ENCODE measurements at regions not wholly inside any gene's neighbourhood (a gene's known extent, or its start where the extent isn't known, plus 50 kb on each side); places are given as distances from the start of the nearest gene placed in this dataset.

DNA sequence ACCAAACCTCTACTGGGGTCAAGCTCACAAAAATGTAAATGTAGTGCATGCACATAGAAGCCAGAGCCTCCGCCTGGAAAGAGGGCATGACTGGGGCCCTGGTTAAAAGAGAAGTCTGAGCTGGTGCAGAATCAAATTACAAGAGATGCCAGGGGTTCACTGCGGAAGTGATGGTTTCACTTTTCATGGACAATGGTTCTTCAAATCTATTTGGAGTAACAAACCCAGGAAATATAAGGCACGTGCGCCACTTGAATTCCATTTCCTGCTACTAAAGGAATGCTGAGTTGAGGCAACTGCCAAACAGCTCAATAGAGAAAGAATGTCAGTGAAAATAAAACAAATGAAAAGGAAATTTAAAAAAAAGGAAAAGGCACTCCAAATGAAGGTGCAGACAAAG, 79.8 kb downstream of the FUNDC1 start:
- Histone ChIP-seq H3K9me2 (no peaks in the 10 kb centered on the region), H3K4me1 (ENCODE audit: control insufficient read depth in 1 of 2, insufficient read depth in 2 of 2, low read depth in 1 of 2, low read length in 1 of 2) (peaks cover 0 to 10% of the 10 kb centered on the region in 2 experiments; a peak in 1 of 4 replicates), H3K79me2 (ENCODE audit: insufficient read depth) (no peaks in the 10 kb centered on the region), H3F3A (replicated peaks; ENCODE audit: insufficient read depth) (no peaks in the 10 kb centered on the region), H4K20me1 (ENCODE audit: insufficient read depth) (no peaks in the 10 kb centered on the region), H3K4me3 (ENCODE audit: low read depth in 2 of 2, low read length in 1 of 2) (no peak overlapping the region; a peak in 1 of 4 replicates), H2AFZ (ENCODE audit: low read depth) (no peak overlapping the region), H3K4me2 (no peak overlapping the region), H3K27ac (ENCODE audit: low read depth in 2 of 2, low read length in 1 of 2) (no peak overlapping the region), H3K27me3 (ENCODE audit: insufficient read depth) (peaks cover 2% of the 10 kb centered on the region; the same call in 1 of the 2 replicates), H3K9ac (no peak overlapping the region), H3K9me3 (no peaks in the 10 kb centered on the region), H3K36me3 (replicated peaks in 1 of 2; ENCODE audit: control insufficient read depth in 1 of 2, insufficient read depth in 2 of 2, low read length in 1 of 2) (no peaks in the 10 kb centered on the region)
- ChIA-PET POLR2A (no interaction called here), CTCF (no interaction called here)
- TF ChIP-seq SMC3 (IDR thresholded peaks at IDR 0.05; ENCODE audit: low read depth, low read length) (no peak), EP300 (IDR thresholded peaks at IDR 0.05; ENCODE audit: borderline replicate concordance in 1 of 2, low read depth in 1 of 2, low read length in 1 of 2) (no peak), FOSL2 (IDR thresholded peaks at IDR 0.05; ENCODE audit: borderline replicate concordance, low read depth) (no peak), GABPA (IDR thresholded peaks at IDR 0.05; ENCODE audit: low read depth) (no peak), FOXJ3 (CRISPR knock-in tag; IDR thresholded peaks at IDR 0.05) (no peak), RXRA (IDR thresholded peaks at IDR 0.05; ENCODE audit: borderline replicate concordance, low read depth) (no peak), MXI1 (IDR thresholded peaks at IDR 0.05; ENCODE audit: low read depth, low read length) (no peak), YY1 (IDR thresholded peaks at IDR 0.05; ENCODE audit: low read depth) (no peak), FOXM1 (IDR thresholded peaks at IDR 0.05; ENCODE audit: low read depth) (no peak), TEAD4 (IDR thresholded peaks at IDR 0.05; ENCODE audit: borderline replicate concordance, insufficient read depth) (no peak), GATA2 (CRISPR knock-in tag; IDR thresholded peaks at IDR 0.05) (no peak), ELF1 (IDR thresholded peaks at IDR 0.05) (no peak), NFIC (IDR thresholded peaks at IDR 0.05; ENCODE audit: borderline replicate concordance) (no peak)
- TF ChIP-seq, protein P1, sequence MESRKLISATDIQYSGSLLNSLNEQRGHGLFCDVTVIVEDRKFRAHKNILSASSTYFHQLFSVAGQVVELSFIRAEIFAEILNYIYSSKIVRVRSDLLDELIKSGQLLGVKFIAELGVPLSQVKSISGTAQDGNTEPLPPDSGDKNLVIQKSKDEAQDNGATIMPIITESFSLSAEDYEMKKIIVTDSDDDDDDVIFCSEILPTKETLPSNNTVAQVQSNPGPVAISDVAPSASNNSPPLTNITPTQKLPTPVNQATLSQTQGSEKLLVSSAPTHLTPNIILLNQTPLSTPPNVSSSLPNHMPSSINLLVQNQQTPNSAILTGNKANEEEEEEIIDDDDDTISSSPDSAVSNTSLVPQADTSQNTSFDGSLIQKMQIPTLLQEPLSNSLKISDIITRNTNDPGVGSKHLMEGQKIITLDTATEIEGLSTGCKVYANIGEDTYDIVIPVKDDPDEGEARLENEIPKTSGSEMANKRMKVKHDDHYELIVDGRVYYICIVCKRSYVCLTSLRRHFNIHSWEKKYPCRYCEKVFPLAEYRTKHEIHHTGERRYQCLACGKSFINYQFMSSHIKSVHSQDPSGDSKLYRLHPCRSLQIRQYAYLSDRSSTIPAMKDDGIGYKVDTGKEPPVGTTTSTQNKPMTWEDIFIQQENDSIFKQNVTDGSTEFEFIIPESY (IDR thresholded peaks at IDR 0.05; ENCODE audit: borderline replicate concordance, low read depth): no peak
- TF ChIP-seq, protein P2, sequence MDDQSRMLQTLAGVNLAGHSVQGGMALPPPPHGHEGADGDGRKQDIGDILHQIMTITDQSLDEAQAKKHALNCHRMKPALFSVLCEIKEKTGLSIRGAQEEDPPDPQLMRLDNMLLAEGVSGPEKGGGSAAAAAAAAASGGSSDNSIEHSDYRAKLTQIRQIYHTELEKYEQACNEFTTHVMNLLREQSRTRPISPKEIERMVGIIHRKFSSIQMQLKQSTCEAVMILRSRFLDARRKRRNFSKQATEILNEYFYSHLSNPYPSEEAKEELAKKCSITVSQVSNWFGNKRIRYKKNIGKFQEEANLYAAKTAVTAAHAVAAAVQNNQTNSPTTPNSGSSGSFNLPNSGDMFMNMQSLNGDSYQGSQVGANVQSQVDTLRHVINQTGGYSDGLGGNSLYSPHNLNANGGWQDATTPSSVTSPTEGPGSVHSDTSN (IDR thresholded peaks at IDR 0.05): no peak
- TF ChIP-seq, protein P3, sequence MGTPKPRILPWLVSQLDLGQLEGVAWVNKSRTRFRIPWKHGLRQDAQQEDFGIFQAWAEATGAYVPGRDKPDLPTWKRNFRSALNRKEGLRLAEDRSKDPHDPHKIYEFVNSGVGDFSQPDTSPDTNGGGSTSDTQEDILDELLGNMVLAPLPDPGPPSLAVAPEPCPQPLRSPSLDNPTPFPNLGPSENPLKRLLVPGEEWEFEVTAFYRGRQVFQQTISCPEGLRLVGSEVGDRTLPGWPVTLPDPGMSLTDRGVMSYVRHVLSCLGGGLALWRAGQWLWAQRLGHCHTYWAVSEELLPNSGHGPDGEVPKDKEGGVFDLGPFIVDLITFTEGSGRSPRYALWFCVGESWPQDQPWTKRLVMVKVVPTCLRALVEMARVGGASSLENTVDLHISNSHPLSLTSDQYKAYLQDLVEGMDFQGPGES (IDR thresholded peaks at IDR 0.05; ENCODE audit: low read depth, low read length): no peak
- TF ChIP-seq, protein P4, sequence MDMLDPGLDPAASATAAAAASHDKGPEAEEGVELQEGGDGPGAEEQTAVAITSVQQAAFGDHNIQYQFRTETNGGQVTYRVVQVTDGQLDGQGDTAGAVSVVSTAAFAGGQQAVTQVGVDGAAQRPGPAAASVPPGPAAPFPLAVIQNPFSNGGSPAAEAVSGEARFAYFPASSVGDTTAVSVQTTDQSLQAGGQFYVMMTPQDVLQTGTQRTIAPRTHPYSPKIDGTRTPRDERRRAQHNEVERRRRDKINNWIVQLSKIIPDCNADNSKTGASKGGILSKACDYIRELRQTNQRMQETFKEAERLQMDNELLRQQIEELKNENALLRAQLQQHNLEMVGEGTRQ (IDR thresholded peaks at IDR 0.05; ENCODE audit: borderline replicate concordance, low read depth, low read length): no peak
- no peak for DNase-seq
- 45% methylated on average over 4 of the region's 4 CpGs for WGBS (ENCODE audit: low lambda C conversion rate)
